ENCODE measurements at regions not wholly inside any gene's neighbourhood (a gene's known extent, or its start where the extent isn't known, plus 50 kb on each side); places are given as distances from the start of the nearest gene placed in this dataset.

GRCh38 chr6:67541586-67541985, 1093.5 kb upstream of the ADGRB3 start:
- no peak for TF ChIP-seq REST (IDR thresholded peaks at IDR 0.05; ENCODE audit: low read depth)

GRCh38 chr6:67538032-67538431, 1097.0 kb upstream of the ADGRB3 start:
- TF ChIP-seq CEBPB (IDR thresholded peaks at IDR 0.05) (no peak), REST (IDR thresholded peaks at IDR 0.05; ENCODE audit: low read depth) (no peak), TEAD4 (IDR thresholded peaks at IDR 0.05) (no peak), MAX (IDR thresholded peaks at IDR 0.05) (no peak)

- TF ChIP-seq FOXM1 (IDR thresholded peaks at IDR 0.05; ENCODE audit: borderline replicate concordance, low read depth) (no peak), TEAD4 (IDR thresholded peaks at IDR 0.05) (no peak), TAF1 (IDR thresholded peaks at IDR 0.05; ENCODE audit: low read depth) (no peak), NFIC (IDR thresholded peaks at IDR 0.05) (no peak), RAD21 (IDR thresholded peaks at IDR 0.05; ENCODE audit: low read depth) (no peak), EGR1 (IDR thresholded peaks at IDR 0.05) (no peak), CREB1 (IDR thresholded peaks at IDR 0.05; ENCODE audit: low read depth) (no peak), USF1 (IDR thresholded peaks at IDR 0.05) (no peak), CEBPB (IDR thresholded peaks at IDR 0.05) (no peak), REST (IDR thresholded peaks at IDR 0.05; ENCODE audit: low read depth) (no peak)
Observed at GRCh38 chr6:67535946-67536345, 1099.1 kb upstream of the ADGRB3 start.

- TF ChIP-seq YY1 (IDR thresholded peaks at IDR 0.05; ENCODE audit: low read depth) (no peak), FOXM1 (IDR thresholded peaks at IDR 0.05; ENCODE audit: borderline replicate concordance, low read depth) (no peak), MAX (IDR thresholded peaks at IDR 0.05) (no peak), EGR1 (IDR thresholded peaks at IDR 0.05) (no peak), RAD21 (IDR thresholded peaks at IDR 0.05; ENCODE audit: low read depth) (no peak), TAF1 (IDR thresholded peaks at IDR 0.05; ENCODE audit: low read depth) (no peak), EP300 (IDR thresholded peaks at IDR 0.05; ENCODE audit: borderline replicate concordance) (no peak), TEAD4 (IDR thresholded peaks at IDR 0.05) (no peak)
Observed at GRCh38 chr6:67506352-67506751, 1128.7 kb upstream of the ADGRB3 start.

DNA sequence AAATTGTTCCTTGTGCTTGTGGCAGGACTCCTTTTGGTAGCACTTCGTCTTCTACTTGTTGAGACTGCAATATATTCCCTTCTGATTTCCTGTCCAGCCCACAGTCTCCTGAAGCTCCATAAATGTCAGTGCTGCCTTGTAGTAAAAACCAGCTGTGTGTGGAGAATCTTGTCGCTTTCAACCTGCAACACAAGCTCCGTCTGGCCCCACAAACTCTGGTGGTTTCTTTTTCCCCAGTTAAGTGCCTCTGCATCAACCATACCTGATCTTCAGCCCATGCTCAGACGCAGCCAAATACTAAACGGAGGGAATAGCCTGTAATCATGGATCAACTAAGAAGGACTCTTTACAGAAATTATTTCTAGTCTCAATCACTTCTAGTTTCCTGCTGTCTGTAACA, 1133.3 kb upstream of the ADGRB3 start:
- no peak for TF ChIP-seq USF1 (IDR thresholded peaks at IDR 0.05)

DNA sequence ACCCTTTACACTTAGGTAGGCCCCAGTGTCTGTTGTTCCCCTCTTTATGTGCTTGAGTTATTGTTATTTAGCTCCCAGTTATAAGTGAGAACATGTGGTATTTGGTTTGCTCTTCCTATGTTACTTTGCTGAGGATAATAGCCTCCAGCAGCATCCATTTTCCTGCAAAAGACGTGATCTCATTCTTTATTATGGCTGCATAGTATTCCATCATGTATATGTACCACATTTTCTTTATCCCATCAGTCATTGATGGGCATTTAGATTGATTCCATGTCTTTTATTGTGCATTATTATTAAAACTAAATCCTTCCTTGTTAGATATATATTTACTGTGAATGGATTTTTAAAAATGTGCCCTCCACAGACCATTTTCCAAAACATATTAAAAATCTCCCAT, 1137.3 kb upstream of the ADGRB3 start:
- TF ChIP-seq REST (IDR thresholded peaks at IDR 0.05; ENCODE audit: low read depth) (no peak), TCF12 (IDR thresholded peaks at IDR 0.05; ENCODE audit: low read depth) (no peak)
